ENCODE measurements at regions not wholly inside any gene's neighbourhood (a gene's known extent, or its start where the extent isn't known, plus 50 kb on each side); places are given as distances from the start of the nearest gene placed in this dataset.

GRCh38 chr4:183831683-183832082 lies 73.4 kb upstream of the STOX2 start:
- no peak for TF ChIP-seq CTCF (conservative IDR thresholded peaks at IDR 0.05; ENCODE audit: low read depth, low read length)
- no peak for TF ChIP-seq EZH2 (IDR thresholded peaks at IDR 0.05; ENCODE audit: borderline replicate concordance, low read depth, low read length, poor library complexity, severe bottlenecking)
